22Rv1 (cell line): ENCODE measurements at regions not wholly inside any gene's neighbourhood (a gene's known extent, or its start where the extent isn't known, plus 50 kb on each side); places are given as distances from the start of the nearest gene placed in this dataset.

Source experiments
- H3K27ac ChIP-seq: fragments of 450-650 bp; 2 replicates; pipeline ENCODE4 v1.5.1; 2017
- ZFX ChIP-seq: fragments of 450-650 bp; IDR thresholded peaks from 2 replicates; pipeline ENCODE4 v1.6.1; 2017; ENCODE audit warnings: antibody characterized with exemption, borderline replicate concordance
- TF ChIP-seq, protein P1 (sequence below): fragments of 450-650 bp; IDR thresholded peaks from 2 replicates; pipeline ENCODE4 v1.5.1; 2017; ENCODE audit warnings: mild to moderate bottlenecking

GRCh38 chr13:58093394-58093793, 461.9 kb downstream of the PCDH17 start:
- TF ChIP-seq ZFX, result no peak
- TF ChIP-seq, protein P1, sequence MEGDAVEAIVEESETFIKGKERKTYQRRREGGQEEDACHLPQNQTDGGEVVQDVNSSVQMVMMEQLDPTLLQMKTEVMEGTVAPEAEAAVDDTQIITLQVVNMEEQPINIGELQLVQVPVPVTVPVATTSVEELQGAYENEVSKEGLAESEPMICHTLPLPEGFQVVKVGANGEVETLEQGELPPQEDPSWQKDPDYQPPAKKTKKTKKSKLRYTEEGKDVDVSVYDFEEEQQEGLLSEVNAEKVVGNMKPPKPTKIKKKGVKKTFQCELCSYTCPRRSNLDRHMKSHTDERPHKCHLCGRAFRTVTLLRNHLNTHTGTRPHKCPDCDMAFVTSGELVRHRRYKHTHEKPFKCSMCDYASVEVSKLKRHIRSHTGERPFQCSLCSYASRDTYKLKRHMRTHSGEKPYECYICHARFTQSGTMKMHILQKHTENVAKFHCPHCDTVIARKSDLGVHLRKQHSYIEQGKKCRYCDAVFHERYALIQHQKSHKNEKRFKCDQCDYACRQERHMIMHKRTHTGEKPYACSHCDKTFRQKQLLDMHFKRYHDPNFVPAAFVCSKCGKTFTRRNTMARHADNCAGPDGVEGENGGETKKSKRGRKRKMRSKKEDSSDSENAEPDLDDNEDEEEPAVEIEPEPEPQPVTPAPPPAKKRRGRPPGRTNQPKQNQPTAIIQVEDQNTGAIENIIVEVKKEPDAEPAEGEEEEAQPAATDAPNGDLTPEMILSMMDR, result no peak
- H3K27ac ChIP-seq, result no peak overlapping the region

- TF ChIP-seq, protein P1, result no peak
- no peak for TF ChIP-seq ZFX
These were observed 466.3 kb downstream of the PCDH17 start for GRCh38 chr13:58097831-58098230.

GRCh38 chr13:58119351-58119750, 487.8 kb downstream of the PCDH17 start:
- no peak for TF ChIP-seq ZFX
- TF ChIP-seq, protein P1, result no peak

More at GRCh38 chr13:58097831-58098230, 466.3 kb downstream of the PCDH17 start:
- no peak overlapping the region for H3K27ac ChIP-seq

GRCh38 chr13:58119804-58120203, 488.3 kb downstream of the PCDH17 start:
- TF ChIP-seq, protein P1, result no peak
- no peak for TF ChIP-seq ZFX
- no peak overlapping the region for H3K27ac ChIP-seq

More at GRCh38 chr13:58119351-58119750, 487.8 kb downstream of the PCDH17 start:
- H3K27ac ChIP-seq, result no peak overlapping the region

GRCh38 chr13:58126496-58126895, 495.0 kb downstream of the PCDH17 start:
- no peak for TF ChIP-seq ZFX
- TF ChIP-seq, protein P1, result no peak
- no peak overlapping the region for H3K27ac ChIP-seq

DNA sequence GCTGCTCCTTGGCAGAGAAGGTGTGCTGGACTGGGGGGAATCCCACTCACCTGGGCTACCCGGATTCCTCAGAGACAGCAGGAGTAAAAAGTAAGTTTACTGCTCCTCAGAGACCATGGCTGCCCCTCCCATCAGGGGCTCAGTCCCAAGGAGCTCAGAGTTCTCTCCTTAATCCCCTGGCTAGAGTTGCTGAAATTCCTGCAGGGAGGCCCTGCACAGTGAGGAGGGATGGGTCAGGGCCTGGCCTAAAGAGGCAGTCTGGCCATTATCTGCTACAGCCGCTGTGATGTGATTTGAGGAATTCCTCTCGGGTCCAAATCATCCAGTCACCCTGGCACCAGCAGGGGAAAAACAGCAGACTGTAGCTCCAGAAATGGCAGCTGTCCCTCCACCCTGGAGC, 502.5 kb downstream of the PCDH17 start:
- H3K27ac ChIP-seq, result no peak overlapping the region

DNA sequence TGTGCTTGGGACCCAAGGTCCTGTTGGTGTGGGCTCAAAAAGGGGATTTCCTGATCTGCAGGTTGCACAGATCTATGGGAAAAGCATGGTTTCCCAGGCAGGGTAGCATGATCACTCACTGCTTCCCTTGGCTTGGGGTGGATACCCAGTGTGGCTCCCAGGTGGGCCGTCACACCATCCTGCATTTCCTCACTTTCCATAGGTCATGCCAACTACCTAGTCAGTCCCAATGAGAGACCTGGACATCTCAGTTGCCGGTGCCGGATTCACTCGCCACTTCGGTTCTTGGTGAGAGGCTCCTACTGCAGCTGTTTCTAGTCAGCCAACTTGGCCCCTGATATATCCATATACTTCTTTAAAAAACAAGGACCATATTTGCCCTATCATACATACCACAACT, 503.0 kb downstream of the PCDH17 start:
- H3K27ac ChIP-seq, result no peak overlapping the region
- TF ChIP-seq, protein P1, result no peak
- TF ChIP-seq ZFX, result no peak

More for the DNA sequence above, 502.5 kb downstream of the PCDH17 start:
- TF ChIP-seq, protein P1, result no peak
- no peak for TF ChIP-seq ZFX
